ENCODE measurements at regions not wholly inside any gene's neighbourhood (a gene's known extent, or its start where the extent isn't known, plus 50 kb on each side); places are given as distances from the start of the nearest gene placed in this dataset.

DNA sequence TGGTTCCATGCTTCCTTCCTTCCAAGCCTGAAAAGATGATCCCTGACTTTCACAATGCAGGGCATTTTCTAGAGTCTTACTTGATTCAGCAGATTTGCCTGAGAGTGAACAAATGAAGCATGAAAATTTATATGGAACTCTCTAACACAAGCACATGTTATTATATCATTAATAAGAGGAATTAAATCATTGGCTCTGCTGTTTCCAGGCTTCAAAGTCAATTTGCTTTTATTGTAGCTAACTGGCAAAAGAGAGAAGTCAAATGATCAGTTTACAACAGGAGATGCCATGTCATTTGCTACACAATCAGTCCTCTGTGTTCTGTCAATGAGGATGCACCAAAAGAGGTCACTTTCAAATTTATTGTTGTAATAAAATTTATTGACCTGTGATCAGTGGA, 101.5 kb upstream of the UGT8 start:
- Histone ChIP-seq H3K9me3 (no peaks in the 10 kb centered on the region), H3K4me1 (no peaks in the 10 kb centered on the region), H3K4me3 (no peak overlapping the region), H3K27ac (no peak overlapping the region), H3K27me3 (no peaks in the 10 kb centered on the region), H3K36me3 (no peaks in the 10 kb centered on the region)
- intact Hi-C loops (cut with DNase I), result no loop called here
- TF ChIP-seq, protein P1, sequence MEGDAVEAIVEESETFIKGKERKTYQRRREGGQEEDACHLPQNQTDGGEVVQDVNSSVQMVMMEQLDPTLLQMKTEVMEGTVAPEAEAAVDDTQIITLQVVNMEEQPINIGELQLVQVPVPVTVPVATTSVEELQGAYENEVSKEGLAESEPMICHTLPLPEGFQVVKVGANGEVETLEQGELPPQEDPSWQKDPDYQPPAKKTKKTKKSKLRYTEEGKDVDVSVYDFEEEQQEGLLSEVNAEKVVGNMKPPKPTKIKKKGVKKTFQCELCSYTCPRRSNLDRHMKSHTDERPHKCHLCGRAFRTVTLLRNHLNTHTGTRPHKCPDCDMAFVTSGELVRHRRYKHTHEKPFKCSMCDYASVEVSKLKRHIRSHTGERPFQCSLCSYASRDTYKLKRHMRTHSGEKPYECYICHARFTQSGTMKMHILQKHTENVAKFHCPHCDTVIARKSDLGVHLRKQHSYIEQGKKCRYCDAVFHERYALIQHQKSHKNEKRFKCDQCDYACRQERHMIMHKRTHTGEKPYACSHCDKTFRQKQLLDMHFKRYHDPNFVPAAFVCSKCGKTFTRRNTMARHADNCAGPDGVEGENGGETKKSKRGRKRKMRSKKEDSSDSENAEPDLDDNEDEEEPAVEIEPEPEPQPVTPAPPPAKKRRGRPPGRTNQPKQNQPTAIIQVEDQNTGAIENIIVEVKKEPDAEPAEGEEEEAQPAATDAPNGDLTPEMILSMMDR (IDR thresholded peaks at IDR 0.05), result no peak
- no peak for DNase-seq (ENCODE audit: low spot score in 2 of 2)

DNA sequence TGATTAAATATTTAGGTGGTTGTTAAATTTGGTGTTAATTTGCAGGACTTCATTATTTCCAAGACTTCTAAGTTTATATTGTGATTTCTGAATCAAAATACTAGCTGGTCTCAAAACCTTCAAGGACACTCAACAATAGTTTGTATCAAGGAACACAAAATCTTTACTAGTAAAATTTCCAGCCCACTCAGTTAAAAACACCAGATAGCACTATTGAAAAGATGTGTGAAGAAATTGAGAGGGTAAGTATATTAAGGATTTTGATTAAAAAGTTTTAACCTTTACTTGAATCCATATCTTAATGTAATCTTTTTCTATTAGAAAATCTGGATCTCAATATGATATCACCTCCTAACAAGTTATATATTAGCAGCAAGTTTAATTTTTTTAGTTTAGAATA, 89.3 kb upstream of the UGT8 start:
- no peak for DNase-seq (ENCODE audit: low spot score in 2 of 2)
- Histone ChIP-seq H3K27me3 (no peaks in the 10 kb centered on the region), H3K9me3 (no peaks in the 10 kb centered on the region), H3K36me3 (no peaks in the 10 kb centered on the region), H3K27ac (no peak overlapping the region), H3K4me3 (no peak overlapping the region), H3K4me1 (no peaks in the 10 kb centered on the region)
- TF ChIP-seq, protein P1 (IDR thresholded peaks at IDR 0.05), result no peak
- intact Hi-C loops (cut with DNase I), result no loop called here

DNA sequence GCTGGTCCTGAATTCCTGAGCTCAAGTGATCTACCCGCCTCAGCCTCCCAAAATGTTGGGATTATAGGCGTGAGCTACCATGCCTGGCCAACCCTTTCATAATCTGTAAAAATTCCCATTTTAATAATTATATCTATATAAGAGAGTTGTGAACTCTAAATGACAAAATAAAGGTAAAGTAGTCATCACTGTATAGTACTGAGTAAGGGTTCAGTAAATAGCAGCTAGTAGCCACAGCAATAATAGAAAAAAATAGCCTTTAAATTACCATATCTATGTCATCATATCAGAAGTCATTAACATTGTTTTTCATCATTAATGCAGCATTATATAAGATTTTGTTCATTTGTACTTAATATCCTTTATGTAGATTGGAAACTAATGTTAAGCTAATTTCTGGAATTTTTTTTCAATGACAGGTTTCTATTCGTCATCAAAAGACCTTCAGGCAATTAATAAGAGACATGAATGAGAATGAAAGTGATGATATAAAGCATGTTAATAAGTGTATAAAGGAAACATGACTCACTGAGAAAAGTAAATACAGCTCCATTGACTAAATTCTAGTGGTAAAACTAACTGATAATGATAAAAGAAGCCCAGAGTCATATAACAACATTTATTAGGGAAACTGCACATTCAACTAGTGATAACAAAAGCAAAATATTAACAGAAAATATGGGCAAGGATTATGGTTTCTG, 85.9 kb upstream of the UGT8 start:
- H3K27ac ChIP-seq, result no peak overlapping the region
- H3K27me3 ChIP-seq, result no peaks in the 10 kb centered on the region
- H3K9me3 ChIP-seq, result no peaks in the 10 kb centered on the region
- H3K4me3 ChIP-seq, result no peak overlapping the region
- TF ChIP-seq, protein P1 (IDR thresholded peaks at IDR 0.05), result no peak
- H3K36me3 ChIP-seq, result no peaks in the 10 kb centered on the region
- no peaks in the 10 kb centered on the region for H3K4me1 ChIP-seq
- no peak for DNase-seq (ENCODE audit: low spot score in 2 of 2)
- intact Hi-C loops (cut with DNase I), result no loop called here

DNA sequence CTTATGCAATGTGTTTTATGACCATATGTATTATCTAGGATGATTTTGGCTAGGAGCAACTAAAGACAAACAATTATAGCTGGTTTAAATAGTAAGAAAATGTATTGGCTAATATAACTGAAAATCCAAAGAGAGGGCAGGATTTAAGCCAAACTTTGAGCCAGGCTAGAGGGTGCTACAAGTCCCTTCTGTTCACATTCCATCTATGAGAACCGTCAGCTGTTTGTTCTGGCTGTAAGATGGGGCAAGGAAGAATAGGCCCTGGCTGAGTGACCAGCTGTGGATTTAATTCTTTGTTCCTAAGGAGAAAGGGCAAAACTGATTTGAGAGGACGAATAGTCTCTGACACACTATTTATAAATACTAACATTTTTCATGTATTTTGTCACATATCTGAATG, 79.2 kb upstream of the UGT8 start:
- no peak overlapping the region for H3K27ac ChIP-seq
- DNase-seq (ENCODE audit: low spot score in 2 of 2), result no peak
- intact Hi-C loops (cut with DNase I), result no loop called here

DNA sequence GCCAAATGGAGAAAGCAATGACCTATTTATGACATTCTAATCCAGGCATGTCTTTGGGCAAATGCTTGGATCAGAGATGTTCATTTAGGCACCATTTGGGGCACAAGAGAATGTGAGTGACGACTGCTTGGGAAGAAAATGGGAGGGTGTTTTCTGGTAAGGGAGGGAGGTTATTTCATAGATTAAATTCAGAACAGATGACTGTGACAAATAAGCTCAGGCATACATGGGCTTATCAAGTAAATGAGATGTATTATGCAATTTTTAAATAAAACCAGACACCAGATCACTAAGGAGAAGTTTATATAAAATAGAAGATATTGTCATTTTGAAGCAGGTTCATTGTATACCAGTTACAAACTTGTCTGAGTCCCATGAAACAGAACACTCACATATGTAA, 71.4 kb upstream of the UGT8 start:
- Histone ChIP-seq H3K9me3 (no peaks in the 10 kb centered on the region), H3K27me3 (no peaks in the 10 kb centered on the region), H3K4me1 (no peaks in the 10 kb centered on the region), H3K27ac (no peak overlapping the region), H3K36me3 (no peaks in the 10 kb centered on the region), H3K4me3 (no peak overlapping the region)
- no peak for DNase-seq (ENCODE audit: low spot score in 2 of 2)
- TF ChIP-seq, protein P1 (IDR thresholded peaks at IDR 0.05), result no peak
- intact Hi-C loops (cut with DNase I), result no loop called here

More for the DNA sequence above, 79.2 kb upstream of the UGT8 start:
- Histone ChIP-seq H3K36me3 (no peaks in the 10 kb centered on the region), H3K27me3 (no peaks in the 10 kb centered on the region), H3K4me3 (no peak overlapping the region), H3K4me1 (no peaks in the 10 kb centered on the region), H3K9me3 (no peaks in the 10 kb centered on the region)
- TF ChIP-seq, protein P1 (IDR thresholded peaks at IDR 0.05), result no peak

DNA sequence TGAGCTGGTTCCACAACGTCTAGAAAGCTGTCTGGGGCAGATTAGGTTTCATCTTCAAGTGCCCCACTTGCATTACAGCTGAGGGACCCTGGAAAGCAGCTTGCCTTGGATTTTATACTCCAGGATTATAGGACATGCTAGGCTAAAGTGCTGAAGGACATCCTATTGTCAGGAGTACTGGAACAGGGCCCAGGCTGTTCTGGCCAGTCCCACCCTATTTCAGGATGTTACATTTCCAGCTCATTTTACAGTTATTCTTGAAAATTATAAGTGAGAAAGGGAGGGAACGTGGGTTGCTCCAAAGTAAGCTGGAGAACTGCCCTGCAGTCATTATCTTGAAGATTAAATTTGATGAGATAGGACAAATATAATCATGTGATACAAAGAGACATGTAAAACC, 71.0 kb upstream of the UGT8 start:
- no peak overlapping the region for H3K27ac ChIP-seq
- DNase-seq (ENCODE audit: low spot score in 2 of 2), result no peak

More for the DNA sequence above, 71.0 kb upstream of the UGT8 start:
- H3K36me3 ChIP-seq, result no peaks in the 10 kb centered on the region
- TF ChIP-seq, protein P1 (IDR thresholded peaks at IDR 0.05), result no peak
- no peaks in the 10 kb centered on the region for H3K4me1 ChIP-seq
- H3K4me3 ChIP-seq, result no peak overlapping the region
- no peaks in the 10 kb centered on the region for H3K9me3 ChIP-seq
- intact Hi-C loops (cut with DNase I), result no loop called here
- H3K27me3 ChIP-seq, result no peaks in the 10 kb centered on the region

Measured in ascending aorta (tissue), 2 donors.